ENCODE measurements at regions not wholly inside any gene's neighbourhood (a gene's known extent, or its start where the extent isn't known, plus 50 kb on each side); places are given as distances from the start of the nearest gene placed in this dataset.
A peak's percentile ranks its signal among the peaks of the same experiment; 100 is the strongest.

- DNase-seq (ENCODE audit: extremely low spot score), result no peak
- CTCF ChIA-PET, result interaction anchor here (0.9 to 7.7 kb wide), 5 partner anchors 11 to 236 kb away, joined by 4 to 105 read pairs (median 5); no protein-coding TSS in a partner anchor
- POLR2A ChIA-PET, result no interaction called here
These were observed 64.0 kb upstream of the LRRC1 start for GRCh38 chr6:53730767-53731166.

GRCh38 chr6:53728570-53729194 is 63.1 kb upstream of the KLHL31 start:
- CTCF ChIA-PET, result interaction anchor here (0.7 to 7.8 kb wide), 27 partner anchors 8 to 603 kb away, joined by 3 to 105 read pairs (median 3); no protein-coding TSS in a partner anchor
- DNase-seq (ENCODE audit: extremely low spot score), result peak; percentile 58
- POLR2A ChIA-PET, result no interaction called here
- TF ChIP-seq CTCF (IDR thresholded peaks at IDR 0.05; ENCODE audit: control extremely low read depth, extremely low read depth, low read depth, missing control alignments), result peak; percentile 77

More at GRCh38 chr6:53730767-53731166, 64.0 kb upstream of the LRRC1 start:
- TF ChIP-seq CTCF (IDR thresholded peaks at IDR 0.05; ENCODE audit: control extremely low read depth, extremely low read depth, low read depth, missing control alignments), result no peak

GRCh38 chr6:53727748-53728147 is 62.2 kb upstream of the KLHL31 start:
- no peak for DNase-seq (ENCODE audit: extremely low spot score)
- ChIA-PET POLR2A (no interaction called here), CTCF (interaction anchor here (0.8 to 7.8 kb wide), 20 partner anchors 9 to 602 kb away, joined by 3 to 105 read pairs (median 4); no protein-coding TSS in a partner anchor)
- no peak for TF ChIP-seq CTCF (IDR thresholded peaks at IDR 0.05; ENCODE audit: control extremely low read depth, extremely low read depth, low read depth, missing control alignments)

GRCh38 chr6:53725791-53726575 is 60.4 kb upstream of the KLHL31 start:
- POLR2A ChIA-PET, result no interaction called here
- peak; percentile 99 for TF ChIP-seq CTCF (IDR thresholded peaks at IDR 0.05; ENCODE audit: control extremely low read depth, extremely low read depth, low read depth, missing control alignments)
- DNase-seq (ENCODE audit: extremely low spot score), result peak; percentile 84
- CTCF ChIA-PET, result interaction anchor here (0.7 to 7.8 kb wide), 27 partner anchors 7 to 612 kb away, joined by 3 to 105 read pairs (median 4); partner anchors contain the start of gene LRRC1

- ChIA-PET CTCF (interaction anchor here (0.6 to 7.8 kb wide), 10 partner anchors 12 to 552 kb away, joined by 3 to 105 read pairs (median 10); no protein-coding TSS in a partner anchor), POLR2A (no interaction called here)
- no peak for DNase-seq (ENCODE audit: extremely low spot score)
- TF ChIP-seq CTCF (IDR thresholded peaks at IDR 0.05; ENCODE audit: control extremely low read depth, extremely low read depth, low read depth, missing control alignments), result no peak
These were observed 58.9 kb upstream of the KLHL31 start for GRCh38 chr6:53724501-53724900.

GRCh38 chr6:53723331-53723730 is 57.8 kb upstream of the KLHL31 start:
- no peak for TF ChIP-seq CTCF (IDR thresholded peaks at IDR 0.05; ENCODE audit: control extremely low read depth, extremely low read depth, low read depth, missing control alignments)
- DNase-seq (ENCODE audit: extremely low spot score), result no peak
- ChIA-PET CTCF (interaction anchor here (0.8 to 7.8 kb wide), 7 partner anchors 11 to 287 kb away, joined by 3 to 105 read pairs (median 17); no protein-coding TSS in a partner anchor), POLR2A (no interaction called here)

Data from GM10248 (cell line).